ENCODE measurements at regions not wholly inside any gene's neighbourhood (a gene's known extent, or its start where the extent isn't known, plus 50 kb on each side); places are given as distances from the start of the nearest gene placed in this dataset.

DNA sequence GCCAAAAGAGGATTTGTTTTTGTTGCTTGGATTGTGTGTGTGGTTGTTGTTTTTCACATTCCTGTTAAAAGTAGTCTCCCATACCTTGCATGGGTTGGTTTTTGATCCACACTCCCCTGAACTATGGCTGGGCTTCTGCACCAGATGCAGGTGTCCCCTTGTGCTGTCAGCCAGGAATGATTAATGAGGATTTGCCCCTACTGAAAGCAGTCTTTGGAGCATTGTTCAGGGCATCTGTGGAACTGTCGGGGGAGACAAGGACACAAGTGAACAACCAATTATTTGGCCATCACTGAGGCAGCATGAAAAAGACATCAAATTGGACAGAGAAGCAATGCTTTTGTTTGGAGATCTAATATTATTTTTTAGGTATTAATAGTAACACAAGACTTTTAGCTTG is 373.2 kb upstream of the MMS22L start:
- no peak overlapping the region for H2AK5ac ChIP-seq (ENCODE audit: low read depth, low read length)
- no peak overlapping the region for H3K4me2 ChIP-seq (ENCODE audit: insufficient read depth in 1 of 2, low read depth in 2 of 2, low read length in 2 of 2)
- no peak for TF ChIP-seq BACH1 (IDR thresholded peaks at IDR 0.05; ENCODE audit: low read length)
- no peak for TF ChIP-seq CHD2 (IDR thresholded peaks at IDR 0.05; ENCODE audit: low read length)
- POLR2A ChIA-PET (ENCODE audit: partially characterized antibody), result no interaction called here
- H3K36me3 ChIP-seq (ENCODE audit: control insufficient read depth in 2 of 4, insufficient read depth in 4 of 4, low read length in 3 of 4), result no peaks in the 10 kb centered on the region
- CTCF ChIA-PET (ENCODE audit: partially characterized antibody), result interaction anchor here (0.6 to 1.4 kb wide), 2 partner anchors 9 to 1190 kb away, joined by 3 read pairs; no protein-coding TSS in a partner anchor
- H2BK15ac ChIP-seq (ENCODE audit: low read length), result no peak overlapping the region
- H2BK120ac ChIP-seq (replicated peaks; ENCODE audit: low read depth, low read length), result no peak overlapping the region
- no peaks in the 10 kb centered on the region for H3K9me3 ChIP-seq (ENCODE audit: insufficient read depth in 2 of 2, low read depth in 1 of 2, low read length in 1 of 2)
- H2BK5ac ChIP-seq (ENCODE audit: low read depth, low read length), result no peak overlapping the region
- no peaks in the 10 kb centered on the region for H3K27me3 ChIP-seq (replicated peaks in 1 of 4; ENCODE audit: control insufficient read depth in 3 of 4, extremely low read depth in 1 of 4, insufficient read depth in 3 of 4, low read length in 3 of 4)
- H4K20me1 ChIP-seq (replicated peaks in 1 of 2; ENCODE audit: control insufficient read depth in 1 of 2, insufficient read depth in 2 of 2, low read length in 2 of 2), result no peaks in the 10 kb centered on the region
- H3K27ac ChIP-seq (ENCODE audit: low read depth, low read length), result no peak overlapping the region
- no peak for DNase-seq (ENCODE audit: low read depth in 1 of 2, low spot score in 2 of 2)
- H2BK12ac ChIP-seq (ENCODE audit: low read depth, low read length), result no peak overlapping the region
- no peaks in the 10 kb centered on the region for H3K79me2 ChIP-seq (ENCODE audit: control insufficient read depth in 1 of 2, insufficient read depth in 2 of 2, low read length in 2 of 2)
- H2BK20ac ChIP-seq (ENCODE audit: low read length), result no peak overlapping the region
- no peak overlapping the region for H3K4me3 ChIP-seq (ENCODE audit: extremely low read depth in 1 of 4, insufficient read depth in 2 of 4, low read depth in 3 of 4, low read length in 4 of 4)
- no peak overlapping the region for H3K9ac ChIP-seq (replicated peaks in 1 of 4; ENCODE audit: extremely low read depth in 1 of 4, low read depth in 3 of 4, low read length in 3 of 4)
- no peak overlapping the region; the same call in 1 of the 2 replicates for H2AFZ ChIP-seq (ENCODE audit: low read length)
- WGBS, 2 experiments (ENCODE audit: extremely low coverage in 1 of 2, insufficient coverage in 1 of 2, insufficient read length in 1 of 2, insufficient replicate concordance in 2 of 2, low coverage in 1 of 2, low lambda C conversion rate in 2 of 2, missing lambda C conversion rate in 1 of 2), result 89% methylated on average over 1 of the region's 1 CpG; no CpG with 5 or more reads in 1 of the 2 experiments
- no peak overlapping the region for H4K91ac ChIP-seq (replicated peaks; ENCODE audit: insufficient read length, low read length)
- H3K56ac ChIP-seq (replicated peaks; ENCODE audit: insufficient read length, low read depth, low read length), result no peak overlapping the region
- H4K8ac ChIP-seq (ENCODE audit: extremely low read depth, insufficient read depth, low read length), result no peak overlapping the region
- FAIRE-seq, result no peak
- no peak overlapping the region for H3K18ac ChIP-seq (ENCODE audit: extremely low read depth, low read length)
- no peaks in the 10 kb centered on the region for H3K79me1 ChIP-seq (ENCODE audit: low read depth, low read length)
- H3K23me2 ChIP-seq (ENCODE audit: low read depth, low read length), result no peaks in the 10 kb centered on the region
- no peak overlapping the region for H3K14ac ChIP-seq (ENCODE audit: insufficient read length)
- no peaks in the 10 kb centered on the region for H3K4me1 ChIP-seq (replicated peaks in 1 of 4; ENCODE audit: control insufficient read depth in 3 of 4, insufficient read depth in 4 of 4, low read length in 3 of 4)
- H3K4ac ChIP-seq (replicated peaks; ENCODE audit: insufficient read length, low read depth, low read length), result no peak overlapping the region
- no peak overlapping the region for H4K5ac ChIP-seq (ENCODE audit: insufficient read length, low read depth, low read length)
- H3K23ac ChIP-seq (ENCODE audit: insufficient read length), result no peak overlapping the region
